ENCODE measurements at regions not wholly inside any gene's neighbourhood (a gene's known extent, or its start where the extent isn't known, plus 50 kb on each side); places are given as distances from the start of the nearest gene placed in this dataset.

- Histone ChIP-seq H2AFZ (ENCODE audit: low read depth, low read length) (no peak overlapping the region), H3K4me3 (no peak overlapping the region), H3K27me3 (ENCODE audit: control insufficient read depth in 2 of 2, insufficient read depth in 2 of 2, low read length in 2 of 2) (no peaks in the 10 kb centered on the region), H3K4me1 (replicated peaks in 1 of 2; ENCODE audit: control insufficient read depth in 2 of 2, insufficient read depth in 2 of 2, low read length in 2 of 2) (no peaks in the 10 kb centered on the region; a peak in 1 of 5 replicates), H3K27ac (ENCODE audit: extremely low read depth, low read depth, low read length) (no peak overlapping the region), H3K4me2 (ENCODE audit: insufficient read depth, low read length) (no peak overlapping the region), H3K9me1 (ENCODE audit: control insufficient read depth, insufficient read depth, low read length) (no peaks in the 10 kb centered on the region), H3K79me2 (ENCODE audit: control insufficient read depth, insufficient read depth, low read length) (no peaks in the 10 kb centered on the region), H3K9ac (ENCODE audit: insufficient read depth in 1 of 2, low read depth in 2 of 2, low read length in 2 of 2) (no peak overlapping the region), H4K20me1 (replicated peaks; ENCODE audit: control insufficient read depth, insufficient read depth, low read length) (no peaks in the 10 kb centered on the region), H3K9me3 (replicated peaks; ENCODE audit: control insufficient read depth, insufficient read depth, low read depth, low read length) (no peaks in the 10 kb centered on the region), H3K36me3 (ENCODE audit: control insufficient read depth, insufficient read depth, low read length) (no peaks in the 10 kb centered on the region)
- FAIRE-seq (no peak), DNase-seq (ENCODE audit: extremely low read depth in 1 of 4, low spot score in 3 of 4) (no peak), ATAC-seq (no peak)
- POLR2A ChIA-PET, result no interaction called here
- in situ Hi-C loops (cut with MboI), result no loop called here
- TF ChIP-seq PHF20 (IDR thresholded peaks at IDR 0.05; ENCODE audit: partially characterized antibody) (no peak), MIER1 (IDR thresholded peaks at IDR 0.05; ENCODE audit: low read depth) (no peak), DMBX1 (CRISPR knock-in tag; IDR thresholded peaks at IDR 0.05; ENCODE audit: borderline replicate concordance) (no peak), POLR3A (IDR thresholded peaks at IDR 0.05; ENCODE audit: borderline replicate concordance, extremely low read depth, insufficient read depth, insufficient read length) (no peak), DPF2 (IDR thresholded peaks at IDR 0.05) (no peak), CBX1 (IDR thresholded peaks at IDR 0.05; ENCODE audit: low read depth) (no peak), TEAD2 (tag; IDR thresholded peaks at IDR 0.05) (no peak), NR2C2 (CRISPR knock-in tag; IDR thresholded peaks at IDR 0.05) (no peak), NR2C2 (tag; IDR thresholded peaks at IDR 0.05) (no peak), ZNF384 (IDR thresholded peaks at IDR 0.05; ENCODE audit: low read depth, low read length) (no peak), STAG1 (CRISPR knock-in tag; IDR thresholded peaks at IDR 0.05; ENCODE audit: borderline replicate concordance) (no peak), E2F5 (CRISPR knock-in tag; IDR thresholded peaks at IDR 0.05) (no peak), ZNF696 (CRISPR knock-in tag; conservative IDR thresholded peaks at IDR 0.05) (no peak), ERF (CRISPR knock-in tag; IDR thresholded peaks at IDR 0.05) (no peak), MLLT1 (IDR thresholded peaks at IDR 0.05) (no peak), ZFPM2 (CRISPR knock-in tag; IDR thresholded peaks at IDR 0.05) (no peak), ZNF583 (CRISPR knock-in tag; IDR thresholded peaks at IDR 0.05) (no peak), NFXL1 (CRISPR knock-in tag; IDR thresholded peaks at IDR 0.05) (no peak)
- TF ChIP-seq, protein P1, sequence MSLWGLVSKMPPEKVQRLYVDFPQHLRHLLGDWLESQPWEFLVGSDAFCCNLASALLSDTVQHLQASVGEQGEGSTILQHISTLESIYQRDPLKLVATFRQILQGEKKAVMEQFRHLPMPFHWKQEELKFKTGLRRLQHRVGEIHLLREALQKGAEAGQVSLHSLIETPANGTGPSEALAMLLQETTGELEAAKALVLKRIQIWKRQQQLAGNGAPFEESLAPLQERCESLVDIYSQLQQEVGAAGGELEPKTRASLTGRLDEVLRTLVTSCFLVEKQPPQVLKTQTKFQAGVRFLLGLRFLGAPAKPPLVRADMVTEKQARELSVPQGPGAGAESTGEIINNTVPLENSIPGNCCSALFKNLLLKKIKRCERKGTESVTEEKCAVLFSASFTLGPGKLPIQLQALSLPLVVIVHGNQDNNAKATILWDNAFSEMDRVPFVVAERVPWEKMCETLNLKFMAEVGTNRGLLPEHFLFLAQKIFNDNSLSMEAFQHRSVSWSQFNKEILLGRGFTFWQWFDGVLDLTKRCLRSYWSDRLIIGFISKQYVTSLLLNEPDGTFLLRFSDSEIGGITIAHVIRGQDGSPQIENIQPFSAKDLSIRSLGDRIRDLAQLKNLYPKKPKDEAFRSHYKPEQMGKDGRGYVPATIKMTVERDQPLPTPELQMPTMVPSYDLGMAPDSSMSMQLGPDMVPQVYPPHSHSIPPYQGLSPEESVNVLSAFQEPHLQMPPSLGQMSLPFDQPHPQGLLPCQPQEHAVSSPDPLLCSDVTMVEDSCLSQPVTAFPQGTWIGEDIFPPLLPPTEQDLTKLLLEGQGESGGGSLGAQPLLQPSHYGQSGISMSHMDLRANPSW (CRISPR knock-in tag; IDR thresholded peaks at IDR 0.05), result no peak
- intact Hi-C loops (cut with micrococcal nuclease), result no loop called here
- CTCF ChIA-PET (ENCODE audit: low intra/inter-chr PET ratio), result no interaction called here
- WGBS (ENCODE audit: insufficient coverage, low coverage, missing lambda C conversion rate), result 5% methylated on average over 1 of the region's 1 CpG
- BruUV-seq (replicated peaks), result no TSS peak
Measured at GRCh38 chr7:125254566-125254965, 324.9 kb upstream of the POT1 start.
